Sigmoid colon (tissue), 4 donors: ENCODE measurements at regions not wholly inside any gene's neighbourhood (a gene's known extent, or its start where the extent isn't known, plus 50 kb on each side); places are given as distances from the start of the nearest gene placed in this dataset.

Experiments
- CTCF ChIP-seq, 4 experiments: fragments of 450-650 bp in 3 of 4; fragments of 200-600 bp in 1 of 4; IDR thresholded peaks; one replicate each; pipeline ENCODE4 v1.5.1; 2016 to 2019; ENCODE audit warnings: antibody characterized with exemption in 4 of 4, mild to moderate bottlenecking in 3 of 4, moderate library complexity in 2 of 4
- EP300 ChIP-seq, 4 donors: sonication (generic); formaldehyde crosslinking; IDR thresholded peaks; one replicate each; pipeline ENCODE4 v1.6.1; 2017; ENCODE audit warnings: antibody characterized with exemption in 4 of 4
- POLR2A ChIP-seq, 2 donors: fragments of 450-650 bp; IDR thresholded peaks; one replicate each; pipeline ENCODE4 v1.6.1; 2016; ENCODE audit warnings: antibody characterized with exemption in 2 of 2, mild to moderate bottlenecking in 2 of 2, moderate library complexity in 2 of 2
- POLR2AphosphoS5 ChIP-seq, 4 donors: sonication (generic); formaldehyde crosslinking; IDR thresholded peaks; one replicate each; pipeline ENCODE4 v1.6.1; 2017; ENCODE audit warnings: antibody characterized with exemption in 4 of 4

GRCh38 chr9:96061293-96061987, 185.9 kb downstream of the ERCC6L2 start:
- TF ChIP-seq CTCF (IDR thresholded peaks at IDR 0.05) (peak in 3 of 4 experiments; percentile 4 to 15 (median 13)), POLR2AphosphoS5 (IDR thresholded peaks at IDR 0.05) (no peak), POLR2A (IDR thresholded peaks at IDR 0.05) (no peak), EP300 (IDR thresholded peaks at IDR 0.05) (no peak)
